ENCODE measurements at regions not wholly inside any gene's neighbourhood (a gene's known extent, or its start where the extent isn't known, plus 50 kb on each side); places are given as distances from the start of the nearest gene placed in this dataset.

DNA sequence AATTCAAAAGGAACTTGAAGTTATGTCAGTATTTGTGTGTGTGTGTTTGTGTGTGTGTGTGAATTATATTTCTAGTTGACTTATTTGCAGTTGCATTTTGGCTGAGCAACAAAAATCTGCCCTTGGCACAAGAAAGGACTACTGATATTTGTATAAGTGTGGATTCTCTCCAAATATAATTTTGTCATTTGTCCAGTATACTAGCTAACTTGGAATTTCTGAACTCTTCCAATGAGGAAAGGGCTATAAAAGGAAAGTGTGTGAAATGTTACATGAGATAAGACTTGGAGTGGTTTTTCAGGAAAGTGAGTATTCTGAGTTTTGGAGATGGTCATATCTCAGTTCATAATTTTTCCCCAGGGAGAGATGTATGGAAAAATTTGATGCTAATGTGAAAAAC is 1384.1 kb upstream of the B3GALT2 start:
- Histone ChIP-seq H3K4me1 (replicated peaks in 1 of 2; ENCODE audit: control insufficient read depth in 2 of 2, insufficient read depth in 2 of 2, low read length in 2 of 2) (no peaks in the 10 kb centered on the region), H3K27me3 (ENCODE audit: control insufficient read depth in 2 of 2, insufficient read depth in 2 of 2, low read length in 2 of 2) (no peaks in the 10 kb centered on the region), H3K27ac (ENCODE audit: extremely low read depth, low read depth, low read length) (no peak overlapping the region), H3K36me3 (ENCODE audit: control insufficient read depth, insufficient read depth, low read length) (no peaks in the 10 kb centered on the region), H4K20me1 (replicated peaks; ENCODE audit: control insufficient read depth, insufficient read depth, low read length) (no peaks in the 10 kb centered on the region), H2AFZ (ENCODE audit: low read depth, low read length) (no peak overlapping the region), H3K4me3 (no peak overlapping the region), H3K4me2 (ENCODE audit: insufficient read depth, low read length) (no peak overlapping the region), H3K79me2 (ENCODE audit: control insufficient read depth, insufficient read depth, low read length) (no peaks in the 10 kb centered on the region), H3K9me1 (ENCODE audit: control insufficient read depth, insufficient read depth, low read length) (no peaks in the 10 kb centered on the region), H3K9me3 (replicated peaks; ENCODE audit: control insufficient read depth, insufficient read depth, low read depth, low read length) (peaks cover 4% of the 10 kb centered on the region; the same call in 1 of the 2 replicates), H3K9ac (ENCODE audit: insufficient read depth in 1 of 2, low read depth in 2 of 2, low read length in 2 of 2) (no peak overlapping the region)
- no peak for ATAC-seq
- ChIA-PET CTCF (ENCODE audit: low intra/inter-chr PET ratio) (no interaction called here), POLR2A (no interaction called here)
- DNase-seq (ENCODE audit: extremely low read depth in 1 of 4, low spot score in 3 of 4): no peak
- no peak for FAIRE-seq
- in situ Hi-C loops (cut with MboI) (no loop called here), intact Hi-C loops (cut with micrococcal nuclease) (no loop called here)
- TF ChIP-seq ZNF24 (IDR thresholded peaks at IDR 0.05) (no peak), POU5F1 (IDR thresholded peaks at IDR 0.05; ENCODE audit: borderline replicate concordance, low read depth, low read length, partially characterized antibody) (no peak), ZNF174 (CRISPR knock-in tag; IDR thresholded peaks at IDR 0.05) (no peak), KDM4B (IDR thresholded peaks at IDR 0.05; ENCODE audit: borderline replicate concordance in 2 of 2, low read depth in 1 of 2) (no peak), ZNF76 (CRISPR knock-in tag; IDR thresholded peaks at IDR 0.05; ENCODE audit: borderline replicate concordance) (no peak), ZNF584 (CRISPR knock-in tag; IDR thresholded peaks at IDR 0.05; ENCODE audit: low read depth) (no peak), TCFL5 (CRISPR knock-in tag; conservative IDR thresholded peaks at IDR 0.05) (no peak), JUN (IDR thresholded peaks at IDR 0.05; ENCODE audit: borderline replicate concordance, low read depth, low read length) (no peak), JUN (CRISPR knock-in tag; IDR thresholded peaks at IDR 0.05; ENCODE audit: borderline replicate concordance) (no peak)
- no TSS peak for BruUV-seq (replicated peaks)

Data from K562 (cell line).